ENCODE measurements at regions not wholly inside any gene's neighbourhood (a gene's known extent, or its start where the extent isn't known, plus 50 kb on each side); places are given as distances from the start of the nearest gene placed in this dataset.

DNA sequence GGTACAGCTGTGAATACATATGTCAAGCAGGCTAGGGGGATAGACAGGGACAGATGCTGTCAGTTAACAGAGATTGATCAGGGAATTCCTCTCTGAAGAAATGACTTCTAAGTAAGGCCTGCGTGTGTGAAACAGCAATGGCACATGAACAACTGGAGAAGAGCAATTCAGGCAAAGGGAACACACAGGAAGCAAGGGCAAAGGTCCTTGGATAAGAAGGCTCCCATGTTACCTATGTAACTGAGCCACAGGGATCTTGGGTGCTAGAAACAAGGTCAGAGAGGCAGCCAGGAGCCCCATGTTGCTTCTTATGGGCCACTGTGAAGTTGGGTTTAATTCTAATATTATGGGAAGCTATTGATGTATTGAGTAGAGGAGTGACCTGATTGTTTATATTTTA lies 373.7 kb upstream of the ACVR2A start:
- no peak for DNase-seq (ENCODE audit: low spot score)
- in situ Hi-C loops (cut with MboI; ENCODE audit: low pct_unique_long_range_greater_than_20kb, low sequenced_read_pairs, unreplicated experiment): no loop called here
- TF ChIP-seq, protein P1, sequence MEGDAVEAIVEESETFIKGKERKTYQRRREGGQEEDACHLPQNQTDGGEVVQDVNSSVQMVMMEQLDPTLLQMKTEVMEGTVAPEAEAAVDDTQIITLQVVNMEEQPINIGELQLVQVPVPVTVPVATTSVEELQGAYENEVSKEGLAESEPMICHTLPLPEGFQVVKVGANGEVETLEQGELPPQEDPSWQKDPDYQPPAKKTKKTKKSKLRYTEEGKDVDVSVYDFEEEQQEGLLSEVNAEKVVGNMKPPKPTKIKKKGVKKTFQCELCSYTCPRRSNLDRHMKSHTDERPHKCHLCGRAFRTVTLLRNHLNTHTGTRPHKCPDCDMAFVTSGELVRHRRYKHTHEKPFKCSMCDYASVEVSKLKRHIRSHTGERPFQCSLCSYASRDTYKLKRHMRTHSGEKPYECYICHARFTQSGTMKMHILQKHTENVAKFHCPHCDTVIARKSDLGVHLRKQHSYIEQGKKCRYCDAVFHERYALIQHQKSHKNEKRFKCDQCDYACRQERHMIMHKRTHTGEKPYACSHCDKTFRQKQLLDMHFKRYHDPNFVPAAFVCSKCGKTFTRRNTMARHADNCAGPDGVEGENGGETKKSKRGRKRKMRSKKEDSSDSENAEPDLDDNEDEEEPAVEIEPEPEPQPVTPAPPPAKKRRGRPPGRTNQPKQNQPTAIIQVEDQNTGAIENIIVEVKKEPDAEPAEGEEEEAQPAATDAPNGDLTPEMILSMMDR (IDR thresholded peaks at IDR 0.05; ENCODE audit: extremely low read depth, insufficient read depth, missing control alignments): no peak

DNA sequence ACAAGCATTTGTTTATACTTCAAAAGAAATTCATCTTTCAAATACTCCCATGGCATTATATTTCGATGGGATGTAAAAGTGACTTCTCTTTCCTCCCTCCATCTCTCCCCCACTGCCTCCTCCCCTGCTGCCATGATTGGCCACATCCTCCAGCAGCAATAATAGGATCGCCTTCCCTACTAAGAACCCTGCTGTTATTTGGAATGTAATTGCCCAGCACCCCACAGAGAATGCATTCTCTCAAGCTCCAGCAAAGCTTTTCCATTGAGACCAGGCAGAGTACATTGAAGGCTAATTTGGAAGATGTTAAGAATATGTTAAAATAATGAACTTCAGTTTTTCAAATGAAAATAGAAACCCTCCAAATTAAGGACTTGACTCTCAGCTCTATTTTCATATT lies 375.4 kb upstream of the ACVR2A start:
- TF ChIP-seq, protein P1 (IDR thresholded peaks at IDR 0.05; ENCODE audit: extremely low read depth, insufficient read depth, missing control alignments): no peak
- no peak for DNase-seq (ENCODE audit: low spot score)
- in situ Hi-C loops (cut with MboI; ENCODE audit: low pct_unique_long_range_greater_than_20kb, low sequenced_read_pairs, unreplicated experiment): no loop called here

- in situ Hi-C loops (cut with MboI; ENCODE audit: low pct_unique_long_range_greater_than_20kb, low sequenced_read_pairs, unreplicated experiment): no loop called here
- TF ChIP-seq, protein P1 (IDR thresholded peaks at IDR 0.05; ENCODE audit: extremely low read depth, insufficient read depth, missing control alignments): no peak
- DNase-seq (ENCODE audit: low spot score): no peak
Measured at GRCh38 chr2:147468963-147469362, 375.9 kb upstream of the ACVR2A start.

GRCh38 chr2:147468349-147468748 lies 376.5 kb upstream of the ACVR2A start:
- no peak for DNase-seq (ENCODE audit: low spot score)
- TF ChIP-seq, protein P1 (IDR thresholded peaks at IDR 0.05; ENCODE audit: extremely low read depth, insufficient read depth, missing control alignments): no peak

GRCh38 chr2:147467441-147467840 lies 377.4 kb upstream of the ACVR2A start:
- no peak for DNase-seq (ENCODE audit: low spot score)
- TF ChIP-seq, protein P1 (IDR thresholded peaks at IDR 0.05; ENCODE audit: extremely low read depth, insufficient read depth, missing control alignments): no peak
- in situ Hi-C loops (cut with MboI; ENCODE audit: low pct_unique_long_range_greater_than_20kb, low sequenced_read_pairs, unreplicated experiment): no loop called here

More at GRCh38 chr2:147468349-147468748, 376.5 kb upstream of the ACVR2A start:
- in situ Hi-C loops (cut with MboI; ENCODE audit: low pct_unique_long_range_greater_than_20kb, low sequenced_read_pairs, unreplicated experiment): no loop called here

- no peak for DNase-seq (ENCODE audit: low spot score)
- TF ChIP-seq, protein P1 (IDR thresholded peaks at IDR 0.05; ENCODE audit: extremely low read depth, insufficient read depth, missing control alignments): no peak
- in situ Hi-C loops (cut with MboI; ENCODE audit: low pct_unique_long_range_greater_than_20kb, low sequenced_read_pairs, unreplicated experiment): no loop called here
Measured at GRCh38 chr2:147464737-147465357, 380.0 kb upstream of the ACVR2A start.

All from GM13977 (cell line).